ENCODE measurements at regions not wholly inside any gene's neighbourhood (a gene's known extent, or its start where the extent isn't known, plus 50 kb on each side); places are given as distances from the start of the nearest gene placed in this dataset.

GRCh38 chr2:173770947-173771678 lies 194.1 kb downstream of the SP3 start:
- no peak for DNase-seq (ENCODE audit: low read depth)

- DNase-seq (ENCODE audit: low read depth), result no peak
Observed at GRCh38 chr2:173772205-173772604, 193.0 kb downstream of the SP3 start.

GRCh38 chr2:173773076-173773475 lies 192.1 kb downstream of the SP3 start:
- no peak for DNase-seq (ENCODE audit: low read depth)

- DNase-seq (ENCODE audit: low read depth), result no peak
Observed at GRCh38 chr2:173775440-173775839, 189.7 kb downstream of the SP3 start.

- no peak for DNase-seq (ENCODE audit: low read depth)
Observed at GRCh38 chr2:173782681-173783080, 182.5 kb downstream of the SP3 start.

GRCh38 chr2:173783382-173783781 lies 181.8 kb downstream of the SP3 start:
- DNase-seq (ENCODE audit: low read depth), result no peak

GRCh38 chr2:173785813-173786212 lies 179.4 kb downstream of the SP3 start:
- DNase-seq (ENCODE audit: low read depth), result no peak

GRCh38 chr2:173791502-173791901 lies 173.7 kb downstream of the SP3 start:
- no peak for DNase-seq (ENCODE audit: low read depth)

GRCh38 chr2:173792166-173792565 lies 173.0 kb downstream of the SP3 start:
- no peak for DNase-seq (ENCODE audit: low read depth)

- DNase-seq (ENCODE audit: low read depth), result no peak
Observed at GRCh38 chr2:173792741-173793140, 172.4 kb downstream of the SP3 start.

GRCh38 chr2:173793709-173794565 lies 171.2 kb downstream of the SP3 start:
- DNase-seq (ENCODE audit: low read depth), result no peak

GRCh38 chr2:173797586-173798263 lies 167.4 kb downstream of the SP3 start:
- no peak for DNase-seq (ENCODE audit: low read depth)

GRCh38 chr2:173802518-173802917 lies 162.7 kb downstream of the SP3 start:
- DNase-seq (ENCODE audit: low read depth), result no peak

- no peak for DNase-seq (ENCODE audit: low read depth)
Observed at GRCh38 chr2:173803449-173803848, 161.7 kb downstream of the SP3 start.

GRCh38 chr2:173806761-173807160 lies 158.4 kb downstream of the SP3 start:
- peak; percentile 38 for DNase-seq (ENCODE audit: low read depth)

- DNase-seq (ENCODE audit: low read depth), result no peak
Observed at GRCh38 chr2:173808718-173809117, 156.5 kb downstream of the SP3 start.

GRCh38 chr2:173812321-173812720 lies 152.9 kb downstream of the SP3 start:
- no peak for DNase-seq (ENCODE audit: low read depth)

GRCh38 chr2:173814306-173814705 lies 150.9 kb downstream of the SP3 start:
- no peak for DNase-seq (ENCODE audit: low read depth)

- DNase-seq (ENCODE audit: low read depth), result no peak
Observed at GRCh38 chr2:173815772-173816171, 149.4 kb downstream of the SP3 start.

- DNase-seq (ENCODE audit: low read depth), result no peak
Observed at GRCh38 chr2:173817582-173817981, 147.6 kb downstream of the SP3 start.

GRCh38 chr2:173818285-173818684 lies 146.9 kb downstream of the SP3 start:
- DNase-seq (ENCODE audit: low read depth), result no peak

GRCh38 chr2:173819852-173820251 lies 145.3 kb downstream of the SP3 start:
- DNase-seq (ENCODE audit: low read depth), result no peak

GRCh38 chr2:173821451-173821850 lies 143.7 kb downstream of the SP3 start:
- no peak for DNase-seq (ENCODE audit: low read depth)

All from iris pigment epithelial cell (primary cell).